ENCODE measurements at regions not wholly inside any gene's neighbourhood (a gene's known extent, or its start where the extent isn't known, plus 50 kb on each side); places are given as distances from the start of the nearest gene placed in this dataset.
"Not testable (repeated sequence)": the region's sequence is repeated elsewhere in the genome, so short reads cannot be mapped to it uniquely, and the experiment has no call there.

- DNase-seq (ENCODE audit: low spot score) = no peak
Measured at GRCh38 chr7:41465571-41465970, 237.3 kb downstream of the INHBA start.

GRCh38 chr7:41463770-41464470 is 239.0 kb downstream of the INHBA start:
- no peak for DNase-seq (ENCODE audit: low spot score)

GRCh38 chr7:41459623-41460261 is 243.1 kb downstream of the INHBA start:
- no peak for DNase-seq (ENCODE audit: low spot score)

- no peak for DNase-seq (ENCODE audit: low spot score)
Measured at GRCh38 chr7:41459183-41459582, 243.7 kb downstream of the INHBA start.

GRCh38 chr7:41457832-41458437 is 245.0 kb downstream of the INHBA start:
- DNase-seq (ENCODE audit: low spot score) = no peak

- DNase-seq (ENCODE audit: low spot score) = no peak
Measured at GRCh38 chr7:41451826-41452225, 251.1 kb downstream of the INHBA start.

- no peak for DNase-seq (ENCODE audit: low spot score)
Measured at GRCh38 chr7:41449694-41450093, 253.2 kb downstream of the INHBA start.

GRCh38 chr7:41449286-41449685 is 253.6 kb downstream of the INHBA start:
- no peak for DNase-seq (ENCODE audit: low spot score)

- DNase-seq (ENCODE audit: low spot score) = no peak
Measured at GRCh38 chr7:41448104-41448503, 254.8 kb downstream of the INHBA start.

- no peak for DNase-seq (ENCODE audit: low spot score)
Measured at GRCh38 chr7:41447450-41448042, 255.3 kb downstream of the INHBA start.

- DNase-seq (ENCODE audit: low spot score) = no peak
Measured at GRCh38 chr7:41446606-41447449, 256.1 kb downstream of the INHBA start.

GRCh38 chr7:41445946-41446345 is 256.9 kb downstream of the INHBA start:
- no peak for DNase-seq (ENCODE audit: low spot score)

GRCh38 chr7:41445432-41445831 is 257.5 kb downstream of the INHBA start:
- no peak for DNase-seq (ENCODE audit: low spot score)

- DNase-seq (ENCODE audit: low spot score) = no peak
Measured at GRCh38 chr7:41439515-41439879, 263.4 kb downstream of the INHBA start.

GRCh38 chr7:41438705-41439514 is 264.0 kb downstream of the INHBA start:
- DNase-seq (ENCODE audit: low spot score) = no peak

- DNase-seq (ENCODE audit: low spot score) = no peak
Measured at GRCh38 chr7:41437257-41438196, 265.4 kb downstream of the INHBA start.

GRCh38 chr7:41436139-41436538 is 266.8 kb downstream of the INHBA start:
- DNase-seq (ENCODE audit: low spot score) = no peak

- DNase-seq (ENCODE audit: low spot score) = not testable (repeated sequence)
Measured at GRCh38 chr7:41435020-41435419, 267.9 kb downstream of the INHBA start.

GRCh38 chr7:41431671-41432070 is 271.2 kb downstream of the INHBA start:
- DNase-seq (ENCODE audit: low spot score) = no peak

- no peak for DNase-seq (ENCODE audit: low spot score)
Measured at GRCh38 chr7:41428381-41428780, 274.5 kb downstream of the INHBA start.

Measured in hematopoietic multipotent progenitor cell treated with erythropoietin and hydrocortisone succinate and interleukin-3 and kit ligand, for 15 days (in vitro differentiated cells).